H1 (cell line): ENCODE measurements at regions not wholly inside any gene's neighbourhood (a gene's known extent, or its start where the extent isn't known, plus 50 kb on each side); places are given as distances from the start of the nearest gene placed in this dataset.

ENCODE experiments used
- BACH1 ChIP-seq: IDR thresholded peaks from 2 replicates; pipeline ENCODE4 v1.6.1; 2012; ENCODE audit warnings: low read length, improper control_type of control experiment
- CBX8 ChIP-seq: fragments of 300-800, 300-1000 bp; sonication (generic); IDR thresholded peaks from 2 replicates; pipeline ENCODE4 v1.7.1; 2016; ENCODE audit warnings: low read depth, low read length, borderline replicate concordance
- EGR1 ChIP-seq: IDR thresholded peaks from 2 replicates; pipeline ENCODE4 v1.6.1; 2011; ENCODE audit warnings: low read depth, low read length, borderline replicate concordance

DNA sequence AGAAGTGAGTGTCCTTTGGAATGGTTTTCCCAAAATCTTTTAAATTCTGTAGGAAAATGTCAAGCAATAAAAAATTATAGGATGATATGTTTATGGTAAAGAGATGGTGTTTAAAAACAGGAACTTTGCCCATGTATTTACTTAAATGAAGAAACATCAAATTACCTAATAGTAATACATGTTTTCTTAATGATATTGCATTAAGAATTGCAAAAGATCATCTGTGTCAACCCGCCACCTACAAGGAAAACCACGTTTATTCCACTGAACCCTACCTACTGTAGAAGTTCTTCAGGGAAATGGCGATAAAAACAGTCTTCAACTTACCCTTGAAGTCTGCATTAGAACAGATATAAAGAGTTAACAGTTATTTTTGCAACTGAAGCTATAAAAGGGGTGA, 67.2 kb upstream of the NDP start (continued):
- TF ChIP-seq BACH1: no peak
- TF ChIP-seq CBX8: no peak
- no peak for TF ChIP-seq EGR1
